ENCODE measurements at regions not wholly inside any gene's neighbourhood (a gene's known extent, or its start where the extent isn't known, plus 50 kb on each side); places are given as distances from the start of the nearest gene placed in this dataset.

DNA sequence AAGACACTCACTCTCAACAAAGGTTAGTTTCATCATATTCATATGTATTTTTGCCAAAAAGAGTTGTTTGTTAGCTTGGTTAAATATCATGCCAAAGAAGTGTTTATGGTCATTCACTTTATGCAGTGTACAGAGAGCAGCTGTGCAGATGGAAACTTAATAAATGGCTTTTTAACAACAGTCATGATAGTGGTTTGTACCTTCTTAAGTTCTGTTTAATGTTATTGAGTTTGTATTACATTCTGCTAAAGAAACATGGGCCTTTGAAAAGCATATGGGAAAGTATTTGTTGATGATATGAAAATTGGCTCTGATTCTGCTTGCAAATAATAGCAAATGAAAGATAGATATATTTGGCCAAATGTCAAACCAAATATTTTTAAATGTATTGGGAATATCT, 607.3 kb downstream of the NCAM2 start:
- no peak for DNase-seq

DNA sequence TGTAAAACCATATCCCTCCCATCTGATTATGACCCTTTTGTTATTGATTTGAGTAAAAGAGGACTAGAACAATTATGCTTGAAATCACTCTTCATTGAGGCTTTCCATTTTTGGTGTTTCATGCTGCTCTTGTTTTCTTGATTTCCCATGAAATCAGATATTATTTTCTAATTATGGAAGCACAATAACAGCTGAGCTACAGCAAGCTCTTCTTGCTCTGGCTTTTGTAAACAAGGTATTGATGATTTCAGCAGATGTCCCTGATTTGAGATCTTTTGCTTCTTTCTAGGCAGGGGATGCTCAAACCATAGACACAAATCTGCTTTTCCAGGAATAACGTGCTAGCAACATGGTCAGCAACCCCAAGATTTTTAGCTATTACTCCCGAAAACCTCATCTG, 607.8 kb downstream of the NCAM2 start:
- DNase-seq = no peak

DNA sequence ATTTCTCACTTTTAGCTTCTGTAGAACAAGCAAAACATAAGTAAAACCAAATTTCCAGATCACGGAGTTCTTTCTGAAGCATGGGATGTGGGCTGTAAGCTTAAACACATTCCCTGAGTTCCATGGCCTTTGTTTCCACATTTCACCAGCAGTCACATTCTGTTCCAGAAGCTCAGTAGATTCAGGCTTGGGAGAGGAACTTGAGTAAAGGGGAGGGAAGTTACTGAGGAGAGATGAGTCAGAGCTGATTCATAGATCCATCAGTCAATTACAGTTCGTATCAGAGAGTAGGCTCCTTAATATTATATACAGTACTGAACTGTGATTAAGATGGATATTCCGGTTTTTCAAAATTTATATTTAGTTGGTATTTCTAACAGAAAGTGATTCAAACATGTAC, 614.3 kb downstream of the NCAM2 start:
- DNase-seq = no peak

DNA sequence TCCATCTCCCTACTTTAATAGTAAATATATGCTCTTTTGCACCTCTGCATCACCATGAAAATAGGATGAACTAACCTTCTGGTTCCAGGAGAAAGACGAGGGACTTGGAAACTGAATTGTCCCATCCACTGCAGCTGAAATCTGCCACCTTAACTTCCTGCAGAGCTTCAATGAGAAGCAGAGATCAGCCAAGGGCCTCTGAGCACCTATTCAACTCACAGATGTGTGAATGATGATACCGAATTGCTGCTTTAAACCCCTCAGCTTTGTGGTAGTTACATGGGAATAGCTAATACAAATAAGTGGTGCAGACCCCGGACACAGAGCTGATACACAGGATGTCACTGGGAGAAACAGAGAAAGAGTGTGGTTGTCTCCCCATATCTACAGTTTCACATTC, 616.8 kb downstream of the NCAM2 start:
- DNase-seq = no peak

DNA sequence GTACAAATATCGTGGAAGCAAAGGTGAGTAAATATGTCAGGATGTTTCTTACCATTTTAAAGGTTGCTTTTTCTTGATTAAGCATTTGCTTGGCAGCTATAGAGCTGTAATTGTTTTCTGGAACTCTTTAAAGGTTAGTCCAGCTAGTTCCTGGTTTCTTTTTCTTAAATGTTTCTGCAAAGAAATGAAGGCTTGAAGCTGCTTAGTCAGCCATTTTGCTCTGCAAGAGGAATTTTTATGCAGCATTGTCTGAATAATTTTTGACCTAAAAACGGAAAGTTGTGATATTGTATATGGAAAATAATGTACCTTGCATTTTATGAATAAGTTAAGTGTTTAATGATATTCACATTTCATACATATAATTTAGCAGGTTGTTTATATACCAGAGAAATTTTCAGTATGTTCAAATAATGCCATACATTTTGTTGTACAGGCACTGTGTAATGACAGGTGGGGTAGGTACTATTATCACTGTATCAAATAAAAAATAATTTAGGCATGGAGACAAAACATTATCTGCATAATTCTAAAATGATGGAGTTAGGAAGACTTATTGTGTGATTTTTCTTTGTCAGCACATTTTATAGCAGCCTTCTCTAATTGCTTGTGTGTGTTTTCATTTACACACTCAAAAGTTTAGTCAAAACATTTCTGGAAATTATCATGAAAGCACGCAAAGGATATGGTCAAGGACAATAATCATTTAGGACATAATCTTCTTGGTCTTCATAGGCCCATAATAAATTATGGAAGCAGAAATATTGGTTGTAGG, 624.4 kb downstream of the NCAM2 start:
- no peak for DNase-seq

DNA sequence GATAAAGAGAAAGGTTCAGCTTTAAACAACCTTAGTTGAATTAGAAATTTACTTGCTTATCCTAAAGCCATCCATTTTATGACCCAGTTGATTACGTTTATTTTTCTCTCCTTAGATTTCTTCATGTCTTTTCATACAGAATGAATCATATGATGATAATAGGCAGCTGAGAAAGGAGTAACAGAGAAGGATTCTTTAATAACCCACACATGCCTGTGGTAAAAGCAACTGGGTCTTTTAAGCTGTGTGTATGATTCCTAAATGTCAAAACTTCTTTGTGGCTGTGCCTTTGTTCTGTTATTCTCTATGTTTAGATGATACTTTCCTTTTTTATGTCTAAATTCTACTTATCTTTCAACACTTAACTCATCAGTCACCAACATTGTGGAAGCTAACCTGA, 626.5 kb downstream of the NCAM2 start:
- no peak for DNase-seq

DNA sequence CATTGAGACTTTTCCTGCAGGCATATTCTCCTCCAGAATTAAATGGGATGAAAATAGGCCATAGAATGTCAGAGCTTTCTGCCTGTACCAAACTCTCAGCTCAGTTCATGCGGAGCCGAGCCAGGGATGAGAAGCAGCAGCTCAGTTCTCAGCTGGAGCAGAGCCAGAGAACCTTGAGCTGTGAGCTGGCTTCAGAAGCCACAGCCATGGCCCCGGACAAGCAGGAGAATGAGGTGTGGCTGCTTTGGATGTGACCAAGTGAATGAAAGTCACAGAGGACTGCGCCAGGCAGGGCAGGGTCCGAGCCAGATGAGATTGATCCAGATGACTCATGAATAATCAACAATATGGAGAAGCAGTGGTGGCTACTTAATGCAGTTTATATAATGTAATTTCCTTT, 633.8 kb downstream of the NCAM2 start:
- no peak for DNase-seq

DNA sequence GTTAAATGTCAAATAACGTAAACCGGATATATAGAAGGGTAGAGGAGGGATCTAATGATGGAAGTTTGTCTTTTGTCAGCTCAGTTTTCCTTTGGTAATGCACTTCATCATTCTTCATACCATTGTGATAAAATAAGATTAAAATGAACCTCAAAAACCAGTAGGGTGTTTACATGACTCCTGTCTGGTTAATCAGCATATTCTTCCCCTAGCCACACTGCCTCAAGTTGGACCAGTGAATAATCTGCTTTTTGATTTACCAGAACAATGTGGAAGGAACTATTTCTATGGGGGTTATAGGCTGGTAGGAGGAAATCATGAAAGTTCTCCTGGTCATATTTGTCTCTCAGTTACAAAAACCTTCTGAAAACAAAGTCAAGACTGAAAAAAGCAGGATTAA, 634.7 kb downstream of the NCAM2 start:
- DNase-seq = no peak

DNA sequence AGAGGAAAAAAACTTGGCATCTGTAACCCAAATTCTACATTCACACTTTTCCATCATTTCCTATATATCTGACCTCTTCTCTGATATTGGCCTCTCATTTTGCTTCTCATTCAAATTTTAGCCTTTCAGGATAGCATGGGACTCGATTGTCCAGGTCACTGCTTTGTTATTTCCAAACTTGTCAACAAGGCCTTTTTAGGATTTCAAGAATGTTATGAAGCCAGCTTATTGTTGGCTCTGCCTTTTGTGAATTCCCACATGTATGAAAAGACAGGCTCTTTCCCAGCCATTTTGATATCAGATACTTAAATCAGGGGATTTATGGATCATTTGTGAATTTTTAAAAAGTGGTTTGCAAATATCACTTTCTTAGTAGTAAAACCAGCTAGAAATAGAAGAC, 663.5 kb downstream of the NCAM2 start:
- DNase-seq = no peak

DNA sequence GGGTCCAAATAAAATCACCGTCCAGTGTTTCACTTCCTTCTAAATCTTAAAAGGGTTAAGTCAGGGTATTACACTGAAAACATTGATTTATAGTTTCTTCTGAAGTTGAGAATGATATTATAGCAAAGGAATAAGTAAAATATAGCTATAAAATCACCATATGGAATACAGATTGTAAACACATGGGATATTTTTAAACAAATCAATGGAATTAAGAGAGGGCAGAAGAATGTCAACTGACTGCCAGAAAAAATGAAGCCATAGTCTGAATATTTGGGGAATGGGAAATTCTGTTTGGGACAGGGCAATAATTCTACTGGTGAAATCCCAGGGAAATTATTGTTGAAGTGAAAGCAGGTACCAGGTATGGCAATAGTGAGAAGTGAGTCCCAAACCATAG, 664.6 kb downstream of the NCAM2 start:
- no peak for DNase-seq

DNA sequence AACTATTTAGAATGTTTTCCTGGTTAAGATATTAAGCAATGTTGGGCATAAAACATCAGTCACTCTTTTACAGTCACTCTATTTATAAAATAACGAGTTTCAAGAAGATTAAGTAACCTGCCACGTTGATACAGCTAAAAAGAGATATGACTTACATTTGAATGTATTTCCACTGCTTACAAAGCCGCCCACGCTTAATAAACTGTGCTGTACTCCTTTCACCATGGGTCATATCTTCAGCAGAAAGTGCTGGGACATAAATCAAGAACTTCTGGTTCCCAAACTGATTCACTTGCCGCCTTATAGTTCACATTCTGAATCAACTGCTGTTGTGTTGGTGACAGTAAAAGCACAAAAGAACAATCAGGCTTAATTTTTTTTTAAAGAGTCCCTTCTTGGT, 666.7 kb downstream of the NCAM2 start:
- no peak for DNase-seq

DNA sequence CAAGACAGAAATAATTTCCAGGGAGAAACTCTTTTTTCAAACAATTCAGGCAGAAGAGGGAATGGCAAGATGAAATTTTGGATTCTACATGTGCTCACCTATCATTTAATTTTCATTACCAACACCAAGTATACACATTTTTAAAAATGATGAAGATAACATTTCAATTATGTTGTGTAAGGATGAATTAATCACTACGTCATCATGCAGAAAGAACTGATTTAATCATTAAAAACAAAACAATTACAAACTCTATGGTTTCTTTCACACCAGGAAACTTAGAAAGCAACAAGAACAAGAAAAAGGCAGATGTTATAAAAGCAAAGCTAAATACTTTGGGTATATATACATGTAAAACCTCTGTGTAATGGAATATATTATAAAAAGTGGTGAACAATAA, 668.5 kb downstream of the NCAM2 start:
- no peak for DNase-seq

DNA sequence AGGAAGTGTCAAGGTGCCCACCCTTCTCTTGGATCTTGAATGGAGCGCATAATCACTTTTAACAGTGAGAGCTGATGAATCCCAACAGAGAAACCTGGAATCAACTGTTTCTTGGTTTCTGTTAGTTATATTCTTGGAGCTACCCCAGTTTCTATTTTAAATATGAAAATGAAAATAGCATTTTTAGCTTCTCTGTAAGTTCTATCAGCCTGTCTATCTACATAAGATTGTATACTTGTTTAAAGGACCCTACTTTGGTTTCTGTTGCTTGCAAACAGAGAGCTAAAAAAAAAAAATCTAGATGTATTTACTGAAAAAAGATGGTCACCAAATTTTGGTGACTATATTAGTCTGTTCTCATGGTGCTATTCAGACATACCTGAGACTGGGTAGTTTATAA, 670.0 kb downstream of the NCAM2 start:
- DNase-seq = no peak

DNA sequence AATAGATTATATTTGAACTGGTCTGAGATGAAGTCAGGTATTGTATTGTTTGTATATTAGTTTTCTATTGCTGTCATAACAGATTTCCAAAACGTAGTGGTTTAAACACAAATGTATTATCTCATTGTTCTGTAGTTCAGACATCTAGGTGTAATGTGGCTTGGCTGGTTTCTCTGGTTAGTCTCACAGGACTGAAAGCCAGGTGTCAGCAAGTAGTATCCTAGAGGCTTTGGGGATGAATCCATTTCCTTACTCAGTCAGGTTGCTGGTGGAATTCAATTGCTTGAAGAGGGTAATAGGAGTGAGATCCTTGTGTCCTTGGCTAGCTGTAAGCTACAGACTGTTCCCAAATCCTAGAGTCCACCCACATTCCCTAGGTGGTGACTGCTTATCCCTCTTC, 675.8 kb downstream of the NCAM2 start:
- DNase-seq = no peak

DNA sequence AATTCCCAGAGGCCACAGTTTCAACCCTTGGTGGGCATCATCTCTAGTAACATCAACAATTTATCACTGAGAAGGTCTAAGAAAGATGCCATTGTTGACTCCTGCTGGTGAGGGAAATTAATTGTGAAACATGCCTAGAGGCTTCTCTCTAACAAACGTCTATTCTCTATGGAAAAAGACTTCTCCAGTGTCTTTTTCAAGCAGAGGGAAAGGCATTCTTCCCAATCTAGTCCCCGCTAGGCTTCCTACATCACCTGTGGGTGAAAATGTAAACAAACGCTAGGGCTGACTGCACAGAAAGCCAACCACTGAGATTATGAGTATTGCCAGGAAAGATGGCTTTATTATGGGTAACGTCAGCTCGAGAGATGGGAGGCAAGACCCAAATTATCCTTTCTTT, 677.4 kb downstream of the NCAM2 start:
- DNase-seq = no peak

DNA sequence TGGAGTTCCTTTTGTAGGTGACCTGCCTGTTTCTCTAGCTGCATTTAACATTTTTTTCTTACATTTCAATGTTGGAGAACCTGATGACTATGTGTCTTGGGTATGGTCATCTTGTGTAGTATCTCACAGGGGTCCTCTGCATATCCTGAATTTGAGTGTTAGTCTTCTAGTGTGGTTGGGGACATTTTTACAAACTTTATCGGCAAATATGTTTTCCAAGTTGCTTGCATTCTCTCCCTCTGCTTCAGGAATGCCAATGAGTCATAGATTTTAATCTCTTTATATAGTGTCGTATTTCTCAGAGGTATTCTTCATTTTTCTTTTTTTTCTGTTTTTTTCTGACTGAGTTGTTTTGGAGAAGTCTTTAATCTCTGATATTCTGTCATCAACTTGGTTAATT, 684.0 kb downstream of the NCAM2 start:
- no peak for DNase-seq

DNA sequence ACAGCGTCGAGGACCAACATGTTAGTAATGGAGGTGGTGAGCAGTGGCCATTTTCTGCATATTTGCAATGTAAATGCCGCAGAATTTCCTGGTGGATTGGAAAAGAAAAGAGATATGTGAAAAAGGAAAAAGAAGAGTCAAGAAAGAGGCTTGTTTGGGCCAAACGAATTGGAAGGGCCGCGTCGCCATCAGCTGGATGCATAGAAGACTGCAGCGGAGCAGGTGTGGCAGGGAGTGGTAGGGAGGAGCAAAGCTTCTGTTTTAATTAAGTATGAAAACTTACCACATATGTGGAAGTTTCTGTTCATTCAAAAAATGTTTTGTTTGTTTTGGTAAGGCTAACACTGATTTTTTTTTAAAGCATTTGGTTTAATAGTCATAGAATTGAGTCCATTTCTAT, 690.7 kb downstream of the NCAM2 start:
- no peak for DNase-seq

DNA sequence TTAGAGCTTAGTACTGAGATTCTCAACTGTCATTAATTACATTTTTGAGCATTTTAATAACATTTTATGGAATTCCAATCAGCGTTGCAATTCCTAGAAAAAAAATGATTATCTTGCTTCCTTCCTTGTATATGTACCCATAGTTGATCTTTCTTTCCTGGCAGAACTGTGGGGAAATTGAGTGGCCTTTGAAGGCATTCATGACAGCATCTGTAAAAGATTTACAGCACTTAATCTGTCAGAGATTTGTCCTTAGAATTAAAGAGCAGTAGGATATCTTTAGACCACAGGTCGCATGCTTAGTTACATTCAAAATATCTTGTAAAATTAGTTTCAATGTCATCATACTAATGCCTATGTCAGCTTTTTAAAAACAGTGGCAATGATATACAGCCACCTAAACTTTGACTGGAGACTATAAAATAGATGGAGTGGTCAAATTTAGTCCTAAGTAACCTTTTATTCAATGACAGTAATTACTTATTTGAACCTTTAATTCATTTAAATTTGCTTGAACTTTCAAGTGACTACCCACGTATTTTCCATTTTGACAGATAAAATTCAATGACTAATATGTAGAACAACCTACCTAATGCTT, 692.0 kb downstream of the NCAM2 start:
- DNase-seq = no peak

DNA sequence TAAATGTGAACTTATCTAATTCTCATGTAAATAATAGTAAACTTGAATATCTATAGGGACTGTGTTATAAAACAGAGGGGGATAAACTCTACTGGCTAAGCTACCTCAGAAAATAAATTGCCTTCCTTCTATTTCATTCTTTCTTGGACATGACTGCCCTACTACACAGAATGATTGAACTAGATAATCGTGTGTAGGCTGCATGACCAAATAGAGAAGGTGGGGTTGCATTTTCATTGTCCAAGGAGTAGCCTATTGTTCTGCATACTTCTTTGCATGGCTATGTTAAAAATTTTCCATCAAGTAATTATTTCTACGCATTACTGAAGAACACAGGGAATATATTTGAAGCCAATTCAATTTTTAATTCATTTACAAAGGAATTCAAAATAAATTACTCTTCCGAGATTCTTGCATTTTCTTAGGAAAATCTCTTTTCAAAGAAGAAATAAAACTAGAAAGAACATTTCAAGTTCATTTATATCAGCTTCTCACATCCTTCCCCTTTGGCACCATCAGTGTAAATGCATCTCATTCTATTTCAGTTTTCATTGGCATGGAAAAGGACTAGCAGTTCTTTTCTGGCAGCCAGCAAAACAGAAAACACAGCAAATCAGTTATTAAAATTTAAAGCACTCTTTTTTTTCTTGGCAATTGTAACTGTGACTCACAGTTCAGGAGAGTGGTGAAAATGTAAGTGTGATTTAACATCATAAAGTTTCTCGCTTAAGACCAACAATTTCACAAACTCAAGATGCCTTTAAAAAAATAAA, 714.7 kb downstream of the NCAM2 start:
- DNase-seq = no peak

DNA sequence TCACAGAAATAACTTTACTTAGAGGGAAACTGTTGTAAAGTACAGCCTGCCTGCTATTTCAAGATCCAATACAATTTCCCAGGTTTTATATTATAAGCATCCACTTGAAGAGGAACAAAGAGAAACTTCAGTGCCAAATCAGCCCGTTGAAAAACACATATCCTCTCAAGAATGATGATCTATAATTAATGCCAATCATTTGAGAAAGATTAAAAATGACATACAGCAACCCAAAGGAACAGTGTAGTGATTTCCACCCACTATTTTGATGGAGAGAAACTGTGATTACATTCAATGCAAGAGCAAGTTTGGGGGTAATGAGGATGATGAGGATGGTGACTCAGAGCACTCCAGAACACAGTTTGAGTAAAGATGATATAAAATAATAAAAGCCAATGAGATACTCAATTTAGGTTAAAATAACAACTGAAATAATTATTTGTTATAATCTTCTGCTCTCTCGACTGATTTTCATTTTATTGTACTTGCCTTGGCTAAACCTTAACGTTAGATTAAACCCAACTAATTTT, 715.5 kb downstream of the NCAM2 start:
- no peak for DNase-seq

DNA sequence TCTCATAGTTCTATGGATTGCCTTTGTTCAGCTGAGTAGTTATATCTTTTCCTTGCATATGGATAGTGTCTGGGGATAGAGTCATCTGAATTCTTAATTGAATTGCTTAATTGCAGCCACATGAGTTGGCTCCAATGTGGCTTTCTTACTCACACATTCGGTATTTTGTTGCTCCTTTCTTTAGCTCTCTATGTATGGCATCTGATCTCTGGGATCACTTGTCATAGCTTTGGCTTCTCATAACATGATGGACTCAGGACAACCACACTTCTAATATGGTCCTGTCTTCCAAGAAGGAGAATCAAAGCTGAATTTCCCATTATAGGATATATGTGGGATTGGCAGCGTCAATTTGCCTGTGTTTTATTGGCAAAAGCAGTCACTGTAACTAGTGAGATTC, 716.2 kb downstream of the NCAM2 start:
- DNase-seq = no peak

DNA sequence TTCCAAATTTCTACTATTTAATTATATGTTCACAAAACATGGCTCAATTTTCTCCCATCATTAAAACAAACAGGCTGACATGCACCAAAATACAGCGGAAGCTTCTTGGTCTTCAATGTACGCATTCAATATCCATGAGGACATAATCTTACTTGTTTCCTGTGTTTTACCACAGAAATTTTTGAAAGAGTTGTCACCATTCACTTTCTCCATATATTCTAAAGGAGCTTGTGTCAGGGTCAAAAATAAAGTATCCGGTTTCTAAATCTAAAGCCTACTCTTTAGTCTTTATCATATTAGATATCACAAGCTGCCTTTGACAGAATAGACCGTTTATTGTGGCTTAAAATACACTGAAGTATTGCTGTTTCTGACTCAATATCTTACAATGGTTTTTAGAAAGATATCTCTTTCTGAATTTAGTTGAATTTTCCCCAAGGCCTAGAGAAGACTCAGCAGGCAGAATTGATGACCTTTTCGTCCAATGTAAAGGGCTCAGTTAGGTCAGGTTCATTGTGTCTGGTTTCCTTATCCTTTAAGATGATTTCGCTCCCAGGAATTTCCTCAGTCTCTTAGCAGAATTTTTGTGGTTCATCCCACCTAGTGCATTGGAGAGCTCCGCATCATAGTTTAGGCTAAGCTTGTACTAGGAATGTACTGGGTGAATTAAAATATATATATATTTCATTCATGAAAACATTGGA, 717.2 kb downstream of the NCAM2 start:
- no peak for DNase-seq

DNA sequence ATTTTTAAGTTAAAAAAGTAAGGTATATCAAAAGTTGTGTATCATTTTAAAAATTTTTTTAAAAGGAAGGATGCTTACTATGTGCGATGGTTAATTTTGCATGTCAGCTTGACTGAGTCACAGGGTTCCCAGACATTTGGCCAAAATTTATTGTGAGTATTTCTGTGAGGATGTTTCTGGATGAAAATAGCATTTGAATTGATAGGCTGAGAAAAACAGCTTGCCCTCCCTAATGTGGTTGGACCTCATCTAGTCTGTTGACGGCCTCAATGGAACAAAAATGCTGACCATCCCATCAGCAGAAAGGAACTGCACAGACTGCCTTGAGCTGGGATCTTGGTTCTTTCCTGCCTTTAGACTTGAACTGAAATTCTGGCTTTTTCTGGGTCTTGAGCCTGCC, 724.5 kb downstream of the NCAM2 start:
- no peak for DNase-seq
